Upper lobe of left lung (tissue), 6 donors: ENCODE measurements at regions not wholly inside any gene's neighbourhood (a gene's known extent, or its start where the extent isn't known, plus 50 kb on each side); places are given as distances from the start of the nearest gene placed in this dataset.
"Not testable (repeated sequence)": the region's sequence is repeated elsewhere in the genome, so short reads cannot be mapped to it uniquely, and the experiment has no call there.

Source experiments
- ATAC-seq, 2 donors: fragments of 200-7000 bp; cut with Tn5 transposase; one replicate each; pipeline ENCODE4 v1.9.1; 2022; ENCODE audit warnings: mild to moderate bottlenecking in 2 of 2, moderate library complexity in 2 of 2; ENCODE audit not compliant: low FRiP score in 2 of 2
- DNase-seq, 2 donors: peaks; one replicate each; pipeline ENCODE4 v3.0.0-alpha.2; 2019 to 2020
- H3K27ac ChIP-seq, 4 donors: fragments of 200-600 bp; sonication (generic); one replicate each; pipeline ENCODE4 v1.5.1; 2016 to 2019
- H3K27me3 ChIP-seq, 4 donors: fragments of 200-600 bp; sonication (generic); one replicate each; pipeline ENCODE4 v1.5.1; 2017 to 2019
- H3K36me3 ChIP-seq, 4 donors: fragments of 200-600 bp; sonication (generic); one replicate each; pipeline ENCODE4 v1.5.1; 2016 to 2019
- H3K4me1 ChIP-seq, 4 donors: fragments of 200-600 bp; sonication (generic); one replicate each; pipeline ENCODE4 v1.5.1; 2018 to 2019
- H3K4me3 ChIP-seq, 4 donors: fragments of 200-600 bp; sonication (generic); one replicate each; pipeline ENCODE4 v1.5.1; 2017 to 2019; ENCODE audit warnings: mild to moderate bottlenecking in 2 of 4, moderate library complexity in 1 of 4
- H3K9me3 ChIP-seq, 4 donors: fragments of 200-600 bp; sonication (generic); one replicate each; pipeline ENCODE4 v1.5.1; 2018 to 2019
- CTCF ChIP-seq, 6 experiments: fragments of 450-650 bp in 4 of 6; fragments of 200-600 bp in 2 of 6; sonication (generic) in 2 of 6; IDR thresholded peaks; one replicate each; pipeline ENCODE4 v1.5.1; 2016 to 2019; ENCODE audit warnings: antibody characterized with exemption in 6 of 6
- EP300 ChIP-seq, 4 donors: sonication (generic); formaldehyde crosslinking; IDR thresholded peaks; one replicate each; pipeline ENCODE4 v1.5.1; 2017; ENCODE audit warnings: antibody characterized with exemption in 4 of 4, control low read depth in 2 of 4
- POLR2A ChIP-seq, 4 donors: fragments of 450-650 bp; IDR thresholded peaks; one replicate each; pipeline ENCODE4 v1.5.1; 2016 to 2017; ENCODE audit warnings: antibody characterized with exemption in 4 of 4, mild to moderate bottlenecking in 2 of 4
- POLR2AphosphoS5 ChIP-seq, 2 donors: sonication (generic); formaldehyde crosslinking; IDR thresholded peaks; one replicate each; pipeline ENCODE4 v1.5.1; 2017; ENCODE audit warnings: antibody characterized with exemption in 2 of 2
- WGBS, 2 donors: methylation state at CpG; one replicate each; pipeline ENCODE4 v1.1.5; 2017 to 2018; 5-methylcytosine and 5-hydroxymethylcytosine counted together
- donor health status: DM: no; HTN: no; CAD: no; lungs with moderate emphysema.
- donor health status: DM: no; HTN: yes; CAD: no; lungs with severe emphysema.

GRCh38 chr2:10197697-10198076 lies 75.1 kb downstream of the RRM2 start:
- no peaks in the 10 kb centered on the region for H3K27me3 ChIP-seq
- 80 to 100% methylated on average over 5 of the region's 5 CpGs for WGBS, 2 donors
- TF ChIP-seq EP300 (IDR thresholded peaks at IDR 0.05) (no peak), POLR2AphosphoS5 (IDR thresholded peaks at IDR 0.05) (no peak), CTCF (IDR thresholded peaks at IDR 0.05) (no peak)
- H3K9me3 ChIP-seq: no peaks in the 10 kb centered on the region
- ATAC-seq: no peak
- H3K4me1 ChIP-seq: peaks cover 0 to 5% (median 0%) of the 10 kb centered on the region in 4 donors
- no peak overlapping the region for H3K27ac ChIP-seq
- H3K4me3 ChIP-seq: no peak overlapping the region
- no peak for DNase-seq
- no peaks in the 10 kb centered on the region for H3K36me3 ChIP-seq

- ATAC-seq, H3K36me3 ChIP-seq, DNase-seq, H3K9me3 ChIP-seq, H3K4me3 ChIP-seq, H3K27ac ChIP-seq, H3K27me3 ChIP-seq, H3K4me1 ChIP-seq: not testable (repeated sequence)
- 73 to 77% methylated on average over 6 of the region's 6 CpGs for WGBS, 2 donors
Observed at GRCh38 chr2:10198482-10198881, 75.9 kb downstream of the RRM2 start.

DNA sequence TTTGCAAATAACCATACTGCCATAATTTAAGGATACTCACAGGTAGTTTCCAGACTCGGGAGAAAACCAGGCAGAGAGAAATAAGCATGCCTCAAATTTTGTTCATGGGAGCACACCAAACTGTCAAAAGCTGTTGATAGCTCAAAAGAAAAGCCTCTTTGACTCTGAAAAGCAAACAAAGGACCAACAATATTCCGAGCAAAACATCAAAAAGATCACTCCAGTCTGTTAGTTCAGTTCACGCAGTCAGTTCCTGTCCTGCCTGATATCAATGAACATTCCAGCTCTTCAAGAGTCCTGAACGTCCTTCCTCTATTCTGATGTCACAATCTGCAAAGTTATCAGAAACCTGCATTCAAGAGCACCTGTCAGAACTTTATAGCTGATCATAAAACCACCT lies 78.7 kb downstream of the RRM2 start:
- H3K27me3 ChIP-seq: no peaks in the 10 kb centered on the region
- H3K9me3 ChIP-seq: no peaks in the 10 kb centered on the region
- H3K4me3 ChIP-seq: no peak overlapping the region
- DNase-seq (no peak), ATAC-seq (no peak)
- TF ChIP-seq CTCF (IDR thresholded peaks at IDR 0.05): no peak
- no peak for TF ChIP-seq POLR2A (IDR thresholded peaks at IDR 0.05)
- TF ChIP-seq EP300 (IDR thresholded peaks at IDR 0.05): no peak
- no peak for TF ChIP-seq POLR2AphosphoS5 (IDR thresholded peaks at IDR 0.05)
- no peaks in the 10 kb centered on the region for H3K36me3 ChIP-seq
- no peaks in the 10 kb centered on the region for H3K4me1 ChIP-seq
- 60 to 75% methylated on average over 4 of the region's 4 CpGs for WGBS, 2 donors
- H3K27ac ChIP-seq: no peak overlapping the region

GRCh38 chr2:10202131-10202665 lies 79.7 kb downstream of the RRM2 start:
- no peaks in the 10 kb centered on the region for H3K27me3 ChIP-seq
- WGBS, 2 donors: 85 to 89% methylated on average over 4 of the region's 4 CpGs
- H3K36me3 ChIP-seq: no peaks in the 10 kb centered on the region
- H3K27ac ChIP-seq: no peak overlapping the region
- H3K4me1 ChIP-seq: no peaks in the 10 kb centered on the region
- TF ChIP-seq EP300 (IDR thresholded peaks at IDR 0.05) (no peak), CTCF (IDR thresholded peaks at IDR 0.05) (no peak)
- no peak overlapping the region for H3K4me3 ChIP-seq
- H3K9me3 ChIP-seq: no peaks in the 10 kb centered on the region
- ATAC-seq (no peak), DNase-seq (no peak)

GRCh38 chr2:10204326-10205161 lies 82.0 kb downstream of the RRM2 start:
- Histone ChIP-seq H3K4me3 (no peak overlapping the region), H3K9me3 (no peaks in the 10 kb centered on the region), H3K27me3 (no peaks in the 10 kb centered on the region), H3K27ac (no peak overlapping the region), H3K36me3 (no peaks in the 10 kb centered on the region), H3K4me1 (no peaks in the 10 kb centered on the region)
- 84 to 89% methylated on average over 24 of the region's 25 CpGs for WGBS, 2 donors
- ATAC-seq (no peak), DNase-seq (no peak)
- TF ChIP-seq POLR2AphosphoS5 (IDR thresholded peaks at IDR 0.05) (no peak), POLR2A (IDR thresholded peaks at IDR 0.05) (no peak), CTCF (IDR thresholded peaks at IDR 0.05) (no peak), EP300 (IDR thresholded peaks at IDR 0.05) (no peak)
